Type B pancreatic cell (in vitro differentiated cells): ENCODE measurements at regions not wholly inside any gene's neighbourhood (a gene's known extent, or its start where the extent isn't known, plus 50 kb on each side); places are given as distances from the start of the nearest gene placed in this dataset.

Source experiments
- DNase-seq: peaks from one replicate; pipeline ENCODE4 v3.0.0; 2021; ENCODE audit warnings: mixed read lengths; ENCODE audit not compliant: unreplicated experiment; ENCODE audit errors: extremely low spot score
- H3K27ac Mint-ChIP-seq: 2 replicates; pipeline ENCODE4 v1.8.0; 2021; ENCODE audit warnings: mild to moderate bottlenecking, mixed read lengths
- H3K27me3 Mint-ChIP-seq: 2 replicates; pipeline ENCODE4 v1.8.0; 2021; ENCODE audit warnings: mixed read lengths
- H3K36me3 Mint-ChIP-seq: 2 replicates; pipeline ENCODE4 v1.8.0; 2021; ENCODE audit warnings: mixed read lengths
- H3K4me1 Mint-ChIP-seq: one replicate; pipeline ENCODE4 v1.8.0; 2021; ENCODE audit warnings: mixed read lengths; ENCODE audit not compliant: unreplicated experiment
- H3K4me3 Mint-ChIP-seq: 2 replicates; pipeline ENCODE4 v1.8.0; 2021; ENCODE audit warnings: mild to moderate bottlenecking, mixed read lengths
- H3K9me3 Mint-ChIP-seq: 2 replicates; pipeline ENCODE4 v1.8.0; 2021; ENCODE audit warnings: mixed read lengths
- CTCF ChIP-seq: fragments of 200-600 bp; sonication (generic); conservative IDR thresholded peaks from 2 replicates; pipeline ENCODE4 v1.5.0; 2021; ENCODE audit warnings: antibody characterized with exemption, mild to moderate bottlenecking

GRCh38 chr7:106423821-106424475 lies 139.2 kb upstream of the NAMPT start:
- peaks cover 27% of the 10 kb centered on the region for H3K4me1 Mint-ChIP-seq
- no peak for DNase-seq
- no peaks in the 10 kb centered on the region for H3K9me3 Mint-ChIP-seq
- H3K36me3 Mint-ChIP-seq = no peaks in the 10 kb centered on the region
- TF ChIP-seq CTCF = no peak
- no peak overlapping the region for H3K4me3 Mint-ChIP-seq
- H3K27ac Mint-ChIP-seq = peak overlapping the region; percentile 91
- peaks cover 16% of the 10 kb centered on the region for H3K27me3 Mint-ChIP-seq

DNA sequence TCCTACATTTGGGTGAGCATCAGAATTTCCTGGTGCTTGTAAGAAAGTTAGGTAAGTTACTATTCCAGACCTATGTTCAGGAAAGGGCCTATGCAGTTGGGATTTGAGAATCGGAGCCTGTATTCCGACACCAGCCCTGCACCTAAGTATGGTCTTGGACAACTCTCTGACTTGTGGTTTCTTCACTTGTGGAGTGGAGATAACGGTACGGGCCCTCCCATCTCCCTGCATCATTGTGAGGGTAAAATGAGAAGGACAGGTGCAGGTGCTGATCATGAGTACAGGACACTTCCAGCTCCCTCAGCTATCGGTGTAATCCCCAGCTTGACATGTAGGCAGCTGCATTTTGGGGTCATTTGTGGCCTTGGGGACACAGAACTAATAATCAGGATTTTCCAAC lies 138.3 kb upstream of the NAMPT start:
- Mint-ChIP-seq H3K9me3 (no peaks in the 10 kb centered on the region), H3K4me3 (no peak overlapping the region), H3K36me3 (no peaks in the 10 kb centered on the region), H3K4me1 (peaks cover 26% of the 10 kb centered on the region), H3K27ac (no peak overlapping the region), H3K27me3 (peaks cover 12% of the 10 kb centered on the region)
- TF ChIP-seq CTCF = no peak
- DNase-seq = no peak

- no peak for DNase-seq
- peaks cover 4% of the 10 kb centered on the region for H3K27me3 Mint-ChIP-seq
- H3K4me3 Mint-ChIP-seq = no peak overlapping the region
- H3K36me3 Mint-ChIP-seq = peaks cover 3% of the 10 kb centered on the region
- peaks cover 22% of the 10 kb centered on the region for H3K4me1 Mint-ChIP-seq
- H3K27ac Mint-ChIP-seq = peak overlapping the region; percentile 8
- no peaks in the 10 kb centered on the region for H3K9me3 Mint-ChIP-seq
- TF ChIP-seq CTCF = no peak
Observed at GRCh38 chr7:106421181-106421762, 136.5 kb upstream of the NAMPT start.

DNA sequence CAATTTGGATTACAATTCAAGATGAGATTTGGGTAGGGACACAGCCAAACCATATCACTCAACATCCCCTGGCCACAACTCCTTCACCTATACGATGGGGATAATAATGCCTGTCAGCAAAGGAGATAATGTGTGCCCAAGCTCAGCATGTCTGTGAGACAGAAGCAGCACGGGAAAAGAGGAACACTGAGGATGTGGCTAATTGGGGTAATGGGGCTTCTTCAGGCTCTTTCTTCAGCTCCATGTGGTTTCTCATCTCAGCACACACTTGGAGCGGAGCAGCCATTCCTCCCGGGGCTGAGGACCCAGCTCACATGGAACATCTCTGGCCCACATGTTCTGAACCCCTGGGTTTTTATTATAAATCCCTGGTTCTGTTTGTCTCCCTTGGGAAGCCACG lies 136.0 kb upstream of the NAMPT start:
- H3K4me3 Mint-ChIP-seq = no peak overlapping the region

GRCh38 chr7:106420210-106420609 lies 135.4 kb upstream of the NAMPT start:
- H3K4me1 Mint-ChIP-seq = peaks cover 19% of the 10 kb centered on the region
- peaks cover 4% of the 10 kb centered on the region for H3K27me3 Mint-ChIP-seq
- no peak overlapping the region for H3K27ac Mint-ChIP-seq
- H3K4me3 Mint-ChIP-seq = no peak overlapping the region
- no peak for DNase-seq
- no peaks in the 10 kb centered on the region for H3K9me3 Mint-ChIP-seq
- H3K36me3 Mint-ChIP-seq = peaks cover 3% of the 10 kb centered on the region
- no peak for TF ChIP-seq CTCF

More for the DNA sequence above, 136.0 kb upstream of the NAMPT start:
- peaks cover 22% of the 10 kb centered on the region for H3K4me1 Mint-ChIP-seq
- H3K27me3 Mint-ChIP-seq = peaks cover 4% of the 10 kb centered on the region
- no peak for DNase-seq
- no peak for TF ChIP-seq CTCF
- H3K9me3 Mint-ChIP-seq = no peaks in the 10 kb centered on the region
- H3K27ac Mint-ChIP-seq = no peak overlapping the region
- peaks cover 3% of the 10 kb centered on the region for H3K36me3 Mint-ChIP-seq
